IMR-90 (cell line): ENCODE measurements at regions not wholly inside any gene's neighbourhood (a gene's known extent, or its start where the extent isn't known, plus 50 kb on each side); places are given as distances from the start of the nearest gene placed in this dataset.

ENCODE experiments used
- ATAC-seq: fragments of 200-7000 bp; cut with Tn5 transposase; 2 replicates; pipeline ENCODE4 v1.9.1; 2020; ENCODE audit warnings: low read depth, mild to moderate bottlenecking, moderate library complexity
- BruUV-seq: library from RNA; stranded (reverse); fragments of 400-500 nt; replicated peaks from 2 replicates; lab custom pipeline; 2021; lab: Mats Ljungman, UMichigan
- CTCF ChIA-PET: fragments of 300-600 bp; formaldehyde crosslinking; extraction: SDS; loops from one replicate; lab custom pipeline; 2021; ENCODE audit warnings: antibody characterized with exemption; lab: Yijun Ruan, JAX
- POLR2A ChIA-PET: fragments of 300-600 bp; sonication (Branson Sonifier 250); formaldehyde crosslinking; loops from one replicate; lab custom pipeline; 2022; ENCODE audit warnings: antibody characterized with exemption; ENCODE audit not compliant: unreplicated experiment; lab: Charles Lee
- DNase-seq: peaks from one replicate; pipeline ENCODE4 v3.0.0; 2013
- H2AFZ ChIP-seq: replicated peaks from 2 replicates; pipeline ENCODE3; 2013; ENCODE audit warnings: low read length, mild to moderate bottlenecking; ENCODE audit not compliant: poor library complexity
- H2AK5ac ChIP-seq: 2 replicates; pipeline ENCODE4 v1.6.1; 2013; ENCODE audit warnings: low read depth, low read length, inconsistent platforms
- H2AK9ac ChIP-seq: replicated peaks from 2 replicates; pipeline ENCODE3; 2013; ENCODE audit warnings: mild to moderate bottlenecking, low read depth, low read length, moderate library complexity; ENCODE audit not compliant: poor library complexity
- H2BK120ac ChIP-seq: 2 replicates; pipeline ENCODE4 v1.6.1; 2013; ENCODE audit warnings: low read depth, low read length, inconsistent platforms
- H2BK15ac ChIP-seq: 3 replicates; pipeline ENCODE4 v1.6.1; 2013; ENCODE audit warnings: low read depth, low read length, inconsistent platforms
- H2BK20ac ChIP-seq: 2 replicates; pipeline ENCODE4 v1.6.1; 2013; ENCODE audit warnings: low read depth, mild to moderate bottlenecking, inconsistent platforms, low read length, moderate library complexity
- H2BK5ac ChIP-seq: 2 replicates; pipeline ENCODE4 v1.6.1; 2013; ENCODE audit warnings: mild to moderate bottlenecking, low read depth, low read length, inconsistent platforms; ENCODE audit not compliant: poor library complexity, severe bottlenecking
- H3K14ac ChIP-seq: replicated peaks from 2 replicates; pipeline ENCODE4 v1.6.1; 2013; ENCODE audit warnings: low read depth, low read length, inconsistent platforms
- H3K18ac ChIP-seq: 2 replicates; pipeline ENCODE4 v1.6.1; 2013; ENCODE audit warnings: low read depth, low read length, control low read depth
- H3K23ac ChIP-seq: 2 replicates; pipeline ENCODE4 v1.6.1; 2013; ENCODE audit warnings: low read depth, low read length, inconsistent platforms
- H3K27ac ChIP-seq: 2 replicates; pipeline ENCODE4 v1.5.1; 2013; ENCODE audit warnings: mild to moderate bottlenecking, control low read depth, low read length; ENCODE audit not compliant: insufficient read depth
- H3K27me3 ChIP-seq: 2 replicates; pipeline ENCODE4 v1.6.1; 2013; ENCODE audit warnings: low read length; ENCODE audit not compliant: control insufficient read depth, insufficient read depth
- H3K36me3 ChIP-seq: 2 replicates; pipeline ENCODE4 v1.6.1; 2013; ENCODE audit warnings: low read length, mixed read lengths; ENCODE audit not compliant: control insufficient read depth, insufficient read depth
- H3K4ac ChIP-seq: 2 replicates; pipeline ENCODE4 v1.6.1; 2013; ENCODE audit warnings: low read depth, low read length, inconsistent platforms
- H3K4me1 ChIP-seq: 2 replicates; pipeline ENCODE4 v1.6.1; 2013; ENCODE audit warnings: low read length, mixed read lengths; ENCODE audit not compliant: control insufficient read depth, insufficient read depth
- H3K4me2 ChIP-seq: 2 replicates; pipeline ENCODE4 v1.6.1; 2013; ENCODE audit warnings: low read depth, mild to moderate bottlenecking, control low read depth, low read length, moderate library complexity
- H3K4me3 ChIP-seq: 2 replicates; pipeline ENCODE4 v1.5.1; 2013; ENCODE audit warnings: low read depth, mild to moderate bottlenecking, control low read depth, low read length, moderate library complexity; ENCODE audit not compliant: insufficient read depth
- H3K56ac ChIP-seq: 2 replicates; pipeline ENCODE4 v1.6.1; 2013; ENCODE audit warnings: low read length, inconsistent platforms; ENCODE audit not compliant: insufficient read depth; ENCODE audit errors: extremely low read depth
- H3K79me1 ChIP-seq, 2 experiments: 2 replicates each; pipeline ENCODE4 v1.6.1; 2013; ENCODE audit warnings: low read length in 2 of 2, inconsistent platforms in 1 of 2, low read depth in 1 of 2
- H3K9ac ChIP-seq: 2 replicates; pipeline ENCODE4 v1.6.1; 2013; ENCODE audit warnings: low read depth, low read length, control low read depth
- H3K9me1 ChIP-seq: 2 replicates; pipeline ENCODE4 v1.6.1; 2013; ENCODE audit warnings: low read length, inconsistent platforms; ENCODE audit not compliant: insufficient read depth
- H3K9me3 ChIP-seq: 2 replicates; pipeline ENCODE4 v1.6.1; 2013; ENCODE audit warnings: low read length; ENCODE audit not compliant: control insufficient read depth, insufficient read depth
- H4K20me1 ChIP-seq: 2 replicates; pipeline ENCODE4 v1.6.1; 2013; ENCODE audit warnings: low read length, inconsistent platforms; ENCODE audit not compliant: insufficient read depth
- H4K5ac ChIP-seq: 2 replicates; pipeline ENCODE4 v1.6.1; 2013; ENCODE audit warnings: mild to moderate bottlenecking, low read depth, low read length, control low read depth
- H4K8ac ChIP-seq, 2 experiments: 2 replicates each; pipeline ENCODE4 v1.6.1; 2013; ENCODE audit warnings: low read depth in 2 of 2, low read length in 2 of 2, control low read depth in 1 of 2, inconsistent platforms in 1 of 2
- H4K91ac ChIP-seq: 2 replicates; pipeline ENCODE4 v1.6.1; 2013; ENCODE audit warnings: low read depth, low read length, inconsistent platforms; ENCODE audit not compliant: insufficient read depth
- CHD1 ChIP-seq: IDR thresholded peaks from 2 replicates; pipeline ENCODE4 v1.6.1; 2012; ENCODE audit warnings: low read depth, low read length, improper control_type of control experiment
- CTCF ChIP-seq: conservative IDR thresholded peaks from 2 replicates; pipeline ENCODE4 v1.5.1; 2012; ENCODE audit warnings: mild to moderate bottlenecking, low read depth, low read length, improper control_type of control experiment
- ELK1 ChIP-seq: fragments of 150-350 bp; IDR thresholded peaks from 2 replicates; pipeline ENCODE4 v1.6.1; 2016; ENCODE audit warnings: low read depth, mild to moderate bottlenecking, low read length, moderate library complexity, borderline replicate concordance
- FOS ChIP-seq: fragments of 150-350 bp; IDR thresholded peaks from 2 replicates; pipeline ENCODE4 v1.6.1; 2016; ENCODE audit warnings: low read depth, low read length
- MAFK ChIP-seq: IDR thresholded peaks from 2 replicates; pipeline ENCODE4 v1.6.1; 2012; ENCODE audit warnings: low read depth, low read length, improper control_type of control experiment
- MXI1 ChIP-seq: IDR thresholded peaks from 2 replicates; pipeline ENCODE4 v1.6.1; 2012; ENCODE audit warnings: low read depth, mild to moderate bottlenecking, low read length, moderate library complexity, borderline replicate concordance
- NFE2L2 ChIP-seq: fragments of 150-350 bp; IDR thresholded peaks from 2 replicates; pipeline ENCODE4 v1.6.1; 2016; ENCODE audit warnings: low read depth, mild to moderate bottlenecking, low read length
- POLR2A ChIP-seq: IDR thresholded peaks from 2 replicates; pipeline ENCODE4 v1.6.1; 2012; ENCODE audit warnings: mild to moderate bottlenecking, low read depth, low read length
- RFX5 ChIP-seq: IDR thresholded peaks from 2 replicates; pipeline ENCODE4 v1.8.0; 2012; ENCODE audit warnings: low read depth, mild to moderate bottlenecking, low read length, moderate library complexity
- SMC3 ChIP-seq: fragments of 150-350 bp; IDR thresholded peaks from 2 replicates; pipeline ENCODE4 v1.6.1; 2016; ENCODE audit warnings: low read depth, mild to moderate bottlenecking, antibody characterized with exemption, low read length, moderate library complexity
- USF2 ChIP-seq: fragments of 150-350 bp; IDR thresholded peaks from 2 replicates; pipeline ENCODE4 v1.6.1; 2017; ENCODE audit warnings: mild to moderate bottlenecking, antibody characterized with exemption, low read length, low read depth
- WGBS, 2 experiments: methylation state at CpG; one replicate each; pipeline versions ENCODE4 v1.1.5 to v1.1.7; 2013; ENCODE audit warnings: missing lambda C conversion rate in 2 of 2; ENCODE audit not compliant: insufficient read length in 1 of 2; ENCODE audit errors: extremely low coverage in 2 of 2; 5-methylcytosine and 5-hydroxymethylcytosine counted together
- dilution Hi-C: fragments of 300-500 bp; cut with HindIII; formaldehyde crosslinking; loops from one replicate; pipeline ENCODE4 v1.14.3; 2018; ENCODE audit warnings: low sequenced_read_pairs; ENCODE audit not compliant: unreplicated experiment
- in situ Hi-C: fragments of 300-500 bp; cut with MboI; formaldehyde crosslinking; loops from 3 replicates; pipeline ENCODE4 v1.14.3; 2019; ENCODE audit warnings: low sequenced_read_pairs, inconsistent platforms, mixed read lengths
- intact Hi-C: fragments of 100-400 bp; cut with micrococcal nuclease; formaldehyde crosslinking; loops from 2 replicates; pipeline ENCODE4 v1.10.0; 2022

GRCh38 chr14:104438166-104438887 is 141.2 kb upstream of the C14orf180 start:
- Histone ChIP-seq H2BK15ac (no peak overlapping the region), H3K79me1 (no peaks in the 10 kb centered on the region), H3K4me1 (no peaks in the 10 kb centered on the region), H3K14ac (no peak overlapping the region), H4K20me1 (no peaks in the 10 kb centered on the region), H3K4ac (no peak overlapping the region), H3K23ac (no peak overlapping the region), H3K56ac (no peak overlapping the region), H3K27me3 (no peaks in the 10 kb centered on the region), H3K36me3 (no peaks in the 10 kb centered on the region), H2AK5ac (no peak overlapping the region), H3K9me3 (peaks cover 23% of the 10 kb centered on the region; the same call in 1 of the 2 replicates), H3K4me3 (no peak overlapping the region), H4K5ac (no peak overlapping the region), H2BK5ac (no peak overlapping the region), H3K9ac (no peak overlapping the region), H3K27ac (no peak overlapping the region), H2AK9ac (no peak overlapping the region), H2BK120ac (no peak overlapping the region), H3K4me2 (no peak overlapping the region), H4K91ac (no peak overlapping the region), H2AFZ (no peak overlapping the region), H2BK20ac (no peak overlapping the region), H4K8ac (no peak overlapping the region), H3K18ac (no peak overlapping the region), H3K9me1 (no peaks in the 10 kb centered on the region)
- dilution Hi-C loops, result no loop called here
- intact Hi-C loops, result no loop called here
- no peak for ATAC-seq
- BruUV-seq, result no TSS peak
- TF ChIP-seq ELK1 (no peak), CHD1 (no peak), RFX5 (no peak), SMC3 (no peak), POLR2A (no peak), NFE2L2 (no peak), MXI1 (no peak), MAFK (no peak), USF2 (no peak), CTCF (no peak), FOS (no peak)
- DNase-seq, result no peak
- POLR2A ChIA-PET, result no interaction called here
- 70% methylated on average over 7 of the region's 18 CpGs; no CpG with 5 or more reads in 1 of the 2 experiments for WGBS, 2 experiments
- in situ Hi-C loops, result no loop called here
- CTCF ChIA-PET, result no interaction called here
